ENCODE measurements at regions not wholly inside any gene's neighbourhood (a gene's known extent, or its start where the extent isn't known, plus 50 kb on each side); places are given as distances from the start of the nearest gene placed in this dataset.

GRCh38 chr14:79951572-79951971 lies 259.7 kb downstream of the DIO2 start:
- no peak overlapping the region for H3K4me3 ChIP-seq
- DNase-seq (no peak), ATAC-seq (no peak)
- no peaks in the 10 kb centered on the region for H3K4me1 ChIP-seq
- intact Hi-C loops (cut with DNase I), result no loop called here
- no peaks in the 10 kb centered on the region for H3K36me3 ChIP-seq (replicated peaks in 1 of 2; ENCODE audit: insufficient read depth in 1 of 2, low read depth in 2 of 2)
- H3K9me3 ChIP-seq, result no peaks in the 10 kb centered on the region
- no peaks in the 10 kb centered on the region for H3K27me3 ChIP-seq
- 54 to 55% methylated on average over 1 of the region's 1 CpG for WGBS, 2 donors
- no peak overlapping the region for H3K27ac ChIP-seq
- TF ChIP-seq POLR2A (IDR thresholded peaks at IDR 0.05), result no peak
- no peak for TF ChIP-seq CTCF (IDR thresholded peaks at IDR 0.05)

DNA sequence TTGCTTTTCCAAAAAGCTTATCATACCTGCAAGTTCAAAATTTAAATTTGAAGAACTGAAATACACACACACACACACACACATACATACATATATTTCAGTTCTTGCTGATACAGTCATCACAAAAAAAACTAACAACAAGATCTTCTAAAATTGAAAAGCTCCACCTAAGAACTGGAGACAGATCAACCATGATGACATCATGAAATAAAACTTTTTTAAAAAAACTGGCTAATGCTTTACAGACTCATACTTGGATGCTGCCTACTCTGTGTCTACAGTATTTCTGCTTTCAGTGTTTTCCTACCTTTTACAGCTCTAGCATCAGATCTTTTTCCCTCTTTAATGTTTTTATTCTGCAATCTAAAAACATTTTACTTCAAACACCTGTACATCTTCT lies 261.4 kb downstream of the DIO2 start:
- ATAC-seq, result no peak
- no peak overlapping the region for H3K27ac ChIP-seq
- TF ChIP-seq POLR2A (IDR thresholded peaks at IDR 0.05) (no peak), CTCF (IDR thresholded peaks at IDR 0.05) (no peak)
- intact Hi-C loops (cut with DNase I), result no loop called here
- no peak for DNase-seq
- no peaks in the 10 kb centered on the region for H3K27me3 ChIP-seq
- H3K4me3 ChIP-seq, result no peak overlapping the region
- H3K36me3 ChIP-seq (replicated peaks in 1 of 2; ENCODE audit: insufficient read depth in 1 of 2, low read depth in 2 of 2), result no peaks in the 10 kb centered on the region
- H3K4me1 ChIP-seq, result no peaks in the 10 kb centered on the region
- H3K9me3 ChIP-seq, result no peaks in the 10 kb centered on the region

DNA sequence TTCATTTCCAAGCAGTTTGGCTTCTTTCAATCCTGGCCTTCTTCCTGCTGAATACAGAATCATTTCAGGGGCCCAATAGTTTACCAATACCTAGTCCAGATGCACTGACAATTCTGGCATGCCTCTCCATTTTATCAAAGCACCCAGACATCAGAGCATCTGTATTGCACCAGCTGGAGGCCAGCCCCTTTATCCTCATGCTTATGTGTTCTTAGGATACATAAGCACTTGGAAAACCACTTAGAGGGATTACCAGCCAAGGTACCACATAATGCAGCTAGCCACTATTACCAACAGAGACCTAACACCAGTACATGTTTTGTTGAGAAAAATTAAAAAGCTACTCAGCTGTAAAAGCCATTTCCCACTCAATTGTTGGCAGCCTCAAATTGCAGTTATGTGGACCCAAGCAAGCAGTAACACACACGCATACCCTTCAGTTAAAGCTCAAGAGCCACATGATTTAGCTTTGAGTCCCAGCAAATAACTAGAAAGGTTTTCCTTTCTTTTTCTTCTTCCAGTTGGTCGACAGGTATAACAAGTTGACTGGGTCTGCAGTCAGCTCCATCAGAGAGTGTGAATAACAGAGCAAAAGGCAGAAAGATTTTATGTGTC lies 263.8 kb downstream of the DIO2 start:
- no peak for ATAC-seq
- Histone ChIP-seq H3K9me3 (no peaks in the 10 kb centered on the region), H3K27me3 (no peaks in the 10 kb centered on the region), H3K4me3 (no peak overlapping the region), H3K36me3 (replicated peaks in 1 of 2; ENCODE audit: insufficient read depth in 1 of 2, low read depth in 2 of 2) (no peaks in the 10 kb centered on the region), H3K27ac (no peak overlapping the region), H3K4me1 (no peaks in the 10 kb centered on the region)
- no peak for DNase-seq
- intact Hi-C loops (cut with DNase I), result no loop called here
- 62 to 66% methylated on average over 2 of the region's 2 CpGs for WGBS, 2 donors
- TF ChIP-seq POLR2A (IDR thresholded peaks at IDR 0.05) (no peak), CTCF (IDR thresholded peaks at IDR 0.05) (no peak)

- H3K4me3 ChIP-seq, result no peak overlapping the region
- H3K36me3 ChIP-seq (replicated peaks in 1 of 2; ENCODE audit: insufficient read depth in 1 of 2, low read depth in 2 of 2), result no peaks in the 10 kb centered on the region
- no peaks in the 10 kb centered on the region for H3K27me3 ChIP-seq
- no peak for TF ChIP-seq POLR2A (IDR thresholded peaks at IDR 0.05)
- TF ChIP-seq CTCF (IDR thresholded peaks at IDR 0.05), result no peak
- ATAC-seq (no peak), DNase-seq (no peak)
- H3K9me3 ChIP-seq, result no peaks in the 10 kb centered on the region
- no peaks in the 10 kb centered on the region for H3K4me1 ChIP-seq
- intact Hi-C loops (cut with DNase I), result no loop called here
- WGBS, 2 donors, result 58 to 67% methylated on average over 6 of the region's 6 CpGs
- no peak overlapping the region for H3K27ac ChIP-seq
Observed at GRCh38 chr14:79939235-79939634, 272.1 kb downstream of the DIO2 start.

DNA sequence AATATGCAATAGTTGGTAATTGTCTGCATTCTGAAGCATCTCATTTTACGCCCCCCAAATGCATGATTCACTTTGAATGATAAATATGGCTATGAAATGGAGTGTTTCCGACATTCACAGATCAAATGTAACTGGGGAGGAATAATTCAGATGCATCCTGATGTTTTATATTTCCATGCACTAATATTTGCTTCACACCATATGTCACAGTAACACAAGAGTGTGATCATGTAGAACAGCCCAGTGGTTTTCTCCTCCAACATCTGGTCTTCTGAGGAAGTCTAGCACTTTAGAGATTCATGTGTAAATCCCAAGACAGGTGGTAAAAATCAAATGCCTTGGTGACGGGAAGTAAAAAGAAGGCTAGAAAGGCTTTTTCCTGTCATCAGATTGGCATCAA lies 273.1 kb downstream of the DIO2 start:
- ATAC-seq (no peak), DNase-seq (no peak)
- 68 to 78% methylated on average over 3 of the region's 3 CpGs for WGBS, 2 donors
- intact Hi-C loops (cut with DNase I), result no loop called here
- no peaks in the 10 kb centered on the region for H3K9me3 ChIP-seq
- H3K27ac ChIP-seq, result no peak overlapping the region
- no peaks in the 10 kb centered on the region for H3K27me3 ChIP-seq
- TF ChIP-seq POLR2A (IDR thresholded peaks at IDR 0.05) (no peak), CTCF (IDR thresholded peaks at IDR 0.05) (no peak)
- no peaks in the 10 kb centered on the region for H3K36me3 ChIP-seq (replicated peaks in 1 of 2; ENCODE audit: insufficient read depth in 1 of 2, low read depth in 2 of 2)
- no peak overlapping the region for H3K4me3 ChIP-seq
- H3K4me1 ChIP-seq, result no peaks in the 10 kb centered on the region

Data from body of pancreas (tissue), 4 donors.